Neuronal stem cell (in vitro differentiated cells): ENCODE measurements at regions not wholly inside any gene's neighbourhood (a gene's known extent, or its start where the extent isn't known, plus 50 kb on each side); places are given as distances from the start of the nearest gene placed in this dataset.

ENCODE experiments used
- DNase-seq: peaks from one replicate; pipeline ENCODE4 v3.0.0-alpha.2; 2013; ENCODE audit warnings: low spot score
- H2AFZ ChIP-seq: one replicate; pipeline ENCODE4 v1.6.1; 2013; ENCODE audit warnings: mild to moderate bottlenecking, low read length, inconsistent platforms
- H2AK5ac ChIP-seq: 2 replicates; pipeline ENCODE4 v1.6.1; 2013; ENCODE audit warnings: low read depth, mild to moderate bottlenecking, inconsistent platforms, low read length, moderate library complexity, mixed read lengths
- H2BK120ac ChIP-seq: 2 replicates; pipeline ENCODE4 v1.6.1; 2013; ENCODE audit warnings: low read depth, mild to moderate bottlenecking, inconsistent platforms, low read length, moderate library complexity, mixed read lengths
- H2BK12ac ChIP-seq: one replicate; pipeline ENCODE4 v1.6.1; 2013; ENCODE audit warnings: low read length, inconsistent platforms
- H2BK15ac ChIP-seq: 2 replicates; pipeline ENCODE4 v1.6.1; 2013; ENCODE audit warnings: mild to moderate bottlenecking, low read length, inconsistent platforms, mixed read lengths
- H2BK5ac ChIP-seq: one replicate; pipeline ENCODE4 v1.6.1; 2013; ENCODE audit warnings: inconsistent platforms, mild to moderate bottlenecking, low read length, moderate library complexity
- H3K14ac ChIP-seq: one replicate; pipeline ENCODE4 v1.6.1; 2013; ENCODE audit warnings: low read length, inconsistent platforms
- H3K18ac ChIP-seq: 2 replicates; pipeline ENCODE4 v1.6.1; 2013; ENCODE audit warnings: low read length, inconsistent platforms
- H3K23ac ChIP-seq: 2 replicates; pipeline ENCODE4 v1.6.1; 2013; ENCODE audit warnings: low read depth, mild to moderate bottlenecking, mixed read lengths, low read length, inconsistent platforms; ENCODE audit not compliant: poor library complexity
- H3K27ac ChIP-seq: replicated peaks from 3 replicates; pipeline ENCODE4 v1.5.1; 2013; ENCODE audit warnings: low read length, inconsistent platforms
- H3K27me3 ChIP-seq, 3 experiments: 2 replicates each; pipeline ENCODE4 v1.6.1; 2013; ENCODE audit warnings: low read length in 3 of 3, mild to moderate bottlenecking in 2 of 3, inconsistent platforms in 1 of 3, low read depth in 1 of 3, mixed read lengths in 1 of 3, moderate library complexity in 1 of 3; ENCODE audit not compliant: control insufficient read depth in 3 of 3, insufficient read depth in 3 of 3
- H3K36me3 ChIP-seq, 2 donors: replicated peaks in 1 of 2; 2 replicates each; pipeline ENCODE4 v1.6.1; 2013; ENCODE audit warnings: low read length in 2 of 2; ENCODE audit not compliant: control insufficient read depth in 2 of 2, insufficient read depth in 2 of 2
- H3K4ac ChIP-seq: 2 replicates; pipeline ENCODE4 v1.6.1; 2013; ENCODE audit warnings: inconsistent platforms, mild to moderate bottlenecking, low read length, moderate library complexity
- H3K4me1 ChIP-seq, 2 donors: 1 replicate in 1 of 2; 2 replicates in 1 of 2; pipeline ENCODE4 v1.6.1; 2013; ENCODE audit warnings: low read length in 2 of 2, low read depth in 1 of 2; ENCODE audit not compliant: control insufficient read depth in 2 of 2, insufficient read depth in 1 of 2
- H3K4me2 ChIP-seq: one replicate; pipeline ENCODE4 v1.6.1; 2013; ENCODE audit warnings: mild to moderate bottlenecking, low read length, inconsistent platforms; ENCODE audit not compliant: insufficient read depth, poor library complexity, severe bottlenecking
- H3K4me3 ChIP-seq, 2 donors: 2 replicates each; pipeline ENCODE4 v1.5.1; 2013; ENCODE audit warnings: low read length in 2 of 2, mild to moderate bottlenecking in 2 of 2, inconsistent platforms in 1 of 2, moderate library complexity in 1 of 2
- H3K79me1 ChIP-seq: one replicate; pipeline ENCODE4 v1.6.1; 2013; ENCODE audit warnings: low read depth, mild to moderate bottlenecking, inconsistent platforms, low read length, moderate library complexity
- H3K9ac ChIP-seq: one replicate; pipeline ENCODE4 v1.6.1; 2013; ENCODE audit warnings: mild to moderate bottlenecking, low read depth, low read length, inconsistent platforms; ENCODE audit not compliant: poor library complexity
- H3K9me3 ChIP-seq, 2 donors: replicated peaks in 1 of 2; 2 replicates each; pipeline versions ENCODE3 to v1.6.1; 2013; ENCODE audit warnings: low read length in 2 of 2, mild to moderate bottlenecking in 2 of 2, inconsistent platforms in 1 of 2, low read depth in 1 of 2, mixed read lengths in 1 of 2, moderate library complexity in 1 of 2; ENCODE audit not compliant: control insufficient read depth in 2 of 2, insufficient read depth in 1 of 2
- H4K8ac ChIP-seq: one replicate; pipeline ENCODE4 v1.6.1; 2013; ENCODE audit warnings: low read depth, mild to moderate bottlenecking, inconsistent platforms, low read length, moderate library complexity
- H4K91ac ChIP-seq: one replicate; pipeline ENCODE4 v1.6.1; 2013; ENCODE audit warnings: low read length, low read depth, mild to moderate bottlenecking, inconsistent platforms; ENCODE audit not compliant: poor library complexity
- WGBS, 2 donors: extraction: QIAGEN DNeasy Blood & Tissue Kit; methylation state at CpG; one replicate each; pipeline ENCODE4 v1.1.7; 2013; ENCODE audit warnings: missing lambda C conversion rate in 2 of 2, mixed read lengths in 1 of 2; ENCODE audit not compliant: insufficient read length in 2 of 2, insufficient replicate concordance in 1 of 2; ENCODE audit errors: extremely low coverage in 2 of 2; 5-methylcytosine and 5-hydroxymethylcytosine counted together

GRCh38 chr14:87229131-87229530, 763.9 kb downstream of the GALC start:
- Histone ChIP-seq H3K18ac (no peak overlapping the region), H2BK12ac (no peak overlapping the region), H2AFZ (no peak overlapping the region), H3K9me3 (peaks cover 0 to 4% of the 10 kb centered on the region in 2 donors), H3K4me1 (no peaks in the 10 kb centered on the region), H3K27ac (no peak overlapping the region), H3K27me3 (no peaks in the 10 kb centered on the region), H3K23ac (no peak overlapping the region), H2AK5ac (no peak overlapping the region), H3K4ac (no peak overlapping the region), H2BK5ac (no peak overlapping the region), H3K9ac (no peak overlapping the region), H4K91ac (no peak overlapping the region), H3K36me3 (no peaks in the 10 kb centered on the region), H2BK120ac (no peak overlapping the region), H4K8ac (no peak overlapping the region), H3K14ac (no peak overlapping the region), H3K4me3 (no peak overlapping the region), H3K4me2 (no peak overlapping the region), H2BK15ac (no peak overlapping the region), H3K79me1 (no peaks in the 10 kb centered on the region)
- DNase-seq, result no peak
- WGBS, 2 donors, result no CpG with 5 or more reads among the region's 1 CpG

GRCh38 chr14:87217023-87217422, 776.0 kb downstream of the GALC start:
- no peak overlapping the region for H3K27ac ChIP-seq
- no peaks in the 10 kb centered on the region for H3K27me3 ChIP-seq
- no peak overlapping the region for H3K23ac ChIP-seq
- DNase-seq, result no peak
- H3K36me3 ChIP-seq, result no peaks in the 10 kb centered on the region
- no peak overlapping the region for H2BK5ac ChIP-seq
- H3K9ac ChIP-seq, result no peak overlapping the region
- H2BK12ac ChIP-seq, result no peak overlapping the region
- no peak overlapping the region for H3K18ac ChIP-seq
- WGBS, 2 donors, result no CpG with 5 or more reads among the region's 3 CpGs
- H3K9me3 ChIP-seq, result no peaks in the 10 kb centered on the region
- no peaks in the 10 kb centered on the region for H3K79me1 ChIP-seq
- no peak overlapping the region for H2AK5ac ChIP-seq
- no peak overlapping the region for H2AFZ ChIP-seq
- H4K8ac ChIP-seq, result no peak overlapping the region
- no peak overlapping the region for H2BK15ac ChIP-seq
- no peak overlapping the region for H3K4me2 ChIP-seq
- no peaks in the 10 kb centered on the region for H3K4me1 ChIP-seq
- H3K4ac ChIP-seq, result no peak overlapping the region
- H4K91ac ChIP-seq, result no peak overlapping the region
- no peak overlapping the region for H2BK120ac ChIP-seq
- H3K14ac ChIP-seq, result no peak overlapping the region
- H3K4me3 ChIP-seq, result no peak overlapping the region

GRCh38 chr14:87214558-87214957, 778.4 kb downstream of the GALC start:
- Histone ChIP-seq H2BK15ac (no peak overlapping the region), H4K8ac (no peak overlapping the region), H3K79me1 (no peaks in the 10 kb centered on the region), H3K23ac (no peak overlapping the region), H3K18ac (no peak overlapping the region), H3K27me3 (no peaks in the 10 kb centered on the region), H2AFZ (no peak overlapping the region), H3K36me3 (no peaks in the 10 kb centered on the region), H3K4me3 (no peak overlapping the region), H3K27ac (no peak overlapping the region), H2BK12ac (no peak overlapping the region), H3K9me3 (no peaks in the 10 kb centered on the region), H3K9ac (no peak overlapping the region), H2BK5ac (no peak overlapping the region), H3K14ac (no peak overlapping the region), H4K91ac (no peak overlapping the region), H2AK5ac (no peak overlapping the region), H2BK120ac (no peak overlapping the region), H3K4ac (no peak overlapping the region), H3K4me2 (no peak overlapping the region), H3K4me1 (no peaks in the 10 kb centered on the region)
- no peak for DNase-seq
- no CpG with 5 or more reads among the region's 1 CpG for WGBS, 2 donors

GRCh38 chr14:87207756-87208155, 785.2 kb downstream of the GALC start:
- no peak overlapping the region for H4K8ac ChIP-seq
- H3K36me3 ChIP-seq, result no peaks in the 10 kb centered on the region
- H3K14ac ChIP-seq, result no peak overlapping the region
- H4K91ac ChIP-seq, result no peak overlapping the region
- H3K4ac ChIP-seq, result no peak overlapping the region
- H3K18ac ChIP-seq, result no peak overlapping the region
- H3K9me3 ChIP-seq, result no peaks in the 10 kb centered on the region
- no peak for DNase-seq
- H2BK15ac ChIP-seq, result no peak overlapping the region
- no peaks in the 10 kb centered on the region for H3K79me1 ChIP-seq
- H2AK5ac ChIP-seq, result no peak overlapping the region
- H3K4me1 ChIP-seq, result no peaks in the 10 kb centered on the region
- no CpG with 5 or more reads among the region's 2 CpGs for WGBS, 2 donors
- H3K27ac ChIP-seq, result no peak overlapping the region
- H3K9ac ChIP-seq, result no peak overlapping the region
- H3K27me3 ChIP-seq, result no peaks in the 10 kb centered on the region
- H2BK12ac ChIP-seq, result no peak overlapping the region
- H2BK5ac ChIP-seq, result no peak overlapping the region
- no peak overlapping the region for H2BK120ac ChIP-seq
- H2AFZ ChIP-seq, result no peak overlapping the region
- H3K23ac ChIP-seq, result no peak overlapping the region
- no peak overlapping the region for H3K4me2 ChIP-seq
- H3K4me3 ChIP-seq, result no peak overlapping the region
